SH-SY5Y (cell line): ENCODE measurements at regions not wholly inside any gene's neighbourhood (a gene's known extent, or its start where the extent isn't known, plus 50 kb on each side); places are given as distances from the start of the nearest gene placed in this dataset.

Source experiments
- GATA2 ChIP-seq: IDR thresholded peaks from 2 replicates; pipeline ENCODE4 v1.6.1; 2011; ENCODE audit warnings: mild to moderate bottlenecking, low read depth, low read length
- GATA3 ChIP-seq: IDR thresholded peaks from 2 replicates; pipeline ENCODE4 v1.6.1; 2011; ENCODE audit warnings: low read depth, mild to moderate bottlenecking, low read length, moderate library complexity

DNA sequence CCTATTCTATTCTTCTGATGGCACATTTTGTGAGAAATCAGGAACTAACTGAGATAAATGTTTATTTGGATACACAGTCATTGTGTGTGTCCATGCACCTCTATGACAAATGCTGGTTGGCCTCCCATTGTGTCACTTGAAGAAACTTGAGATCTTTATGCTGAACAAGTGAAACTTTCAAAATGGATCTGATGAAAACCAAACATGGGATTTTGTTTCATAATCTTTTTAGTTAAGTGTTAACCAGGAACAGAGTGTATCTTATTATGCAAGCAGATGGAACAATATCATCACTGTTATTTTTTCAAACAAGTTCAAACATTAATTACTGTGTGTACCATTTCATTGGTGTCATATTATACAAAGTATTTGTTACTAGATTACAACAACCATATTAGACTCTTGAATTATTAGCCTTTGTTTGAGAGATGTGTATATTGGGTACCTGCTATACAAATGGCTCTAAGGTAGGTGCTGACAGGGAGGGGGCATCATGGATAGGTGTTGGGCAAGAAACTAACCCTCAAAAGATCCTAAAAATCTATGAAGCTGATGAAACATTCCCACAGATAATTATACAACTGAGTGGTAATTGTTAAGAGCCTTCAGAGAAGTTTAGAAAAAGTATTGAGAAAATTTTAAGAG is 159.8 kb downstream of the PALM2AKAP2 start:
- TF ChIP-seq GATA2 (no peak), GATA3 (no peak)
